PC-3 (cell line): ENCODE measurements at regions not wholly inside any gene's neighbourhood (a gene's known extent, or its start where the extent isn't known, plus 50 kb on each side); places are given as distances from the start of the nearest gene placed in this dataset.

Source experiments
- CTCF ChIP-seq: fragments of 300-600 bp; sonication (generic); conservative IDR thresholded peaks from 2 replicates; pipeline ENCODE4 v1.5.1; 2017; ENCODE audit warnings: antibody characterized with exemption, low read depth, mild to moderate bottlenecking, low read length
- EZH2 ChIP-seq: fragments of 300-600 bp; sonication (generic); IDR thresholded peaks from one replicate; pipeline ENCODE4 v1.6.1; 2017; ENCODE audit warnings: antibody characterized with exemption, mild to moderate bottlenecking, low read length; ENCODE audit not compliant: unreplicated experiment
- EZH2phosphoT487 ChIP-seq: fragments of 300-600 bp; sonication (generic); IDR thresholded peaks from 2 replicates; pipeline ENCODE4 v1.6.1; 2018; ENCODE audit warnings: mild to moderate bottlenecking, antibody characterized with exemption, low read length, borderline replicate concordance

- TF ChIP-seq CTCF (no peak), EZH2 (no peak), EZH2phosphoT487 (no peak)
Measured at GRCh38 chr18:56255381-56255780, 383.0 kb downstream of the TXNL1 start.
